IMR-90 (cell line): ENCODE measurements at regions not wholly inside any gene's neighbourhood (a gene's known extent, or its start where the extent isn't known, plus 50 kb on each side); places are given as distances from the start of the nearest gene placed in this dataset.

Experiments used
- ATAC-seq: fragments of 200-7000 bp; cut with Tn5 transposase; 2 replicates; pipeline ENCODE4 v1.9.1; 2020; ENCODE audit warnings: low read depth, mild to moderate bottlenecking, moderate library complexity
- BruUV-seq: library from RNA; stranded (reverse); fragments of 400-500 nt; replicated peaks from 2 replicates; lab custom pipeline; 2021; lab: Mats Ljungman, UMichigan
- CTCF ChIA-PET: fragments of 300-600 bp; formaldehyde crosslinking; extraction: SDS; loops from one replicate; lab custom pipeline; 2021; ENCODE audit warnings: antibody characterized with exemption; lab: Yijun Ruan, JAX
- POLR2A ChIA-PET: fragments of 300-600 bp; sonication (Branson Sonifier 250); formaldehyde crosslinking; loops from one replicate; lab custom pipeline; 2022; ENCODE audit warnings: antibody characterized with exemption; ENCODE audit not compliant: unreplicated experiment; lab: Charles Lee
- DNase-seq: peaks from one replicate; pipeline ENCODE4 v3.0.0; 2013
- H2AFZ ChIP-seq: replicated peaks from 2 replicates; pipeline ENCODE3; 2013; ENCODE audit warnings: low read length, mild to moderate bottlenecking; ENCODE audit not compliant: poor library complexity
- H2AK5ac ChIP-seq: 2 replicates; pipeline ENCODE4 v1.6.1; 2013; ENCODE audit warnings: low read depth, low read length, inconsistent platforms
- H2AK9ac ChIP-seq: replicated peaks from 2 replicates; pipeline ENCODE3; 2013; ENCODE audit warnings: mild to moderate bottlenecking, low read depth, low read length, moderate library complexity; ENCODE audit not compliant: poor library complexity
- H2BK120ac ChIP-seq: 2 replicates; pipeline ENCODE4 v1.6.1; 2013; ENCODE audit warnings: low read depth, low read length, inconsistent platforms
- H2BK15ac ChIP-seq: 3 replicates; pipeline ENCODE4 v1.6.1; 2013; ENCODE audit warnings: low read depth, low read length, inconsistent platforms
- H2BK20ac ChIP-seq: 2 replicates; pipeline ENCODE4 v1.6.1; 2013; ENCODE audit warnings: low read depth, mild to moderate bottlenecking, inconsistent platforms, low read length, moderate library complexity
- H2BK5ac ChIP-seq: 2 replicates; pipeline ENCODE4 v1.6.1; 2013; ENCODE audit warnings: mild to moderate bottlenecking, low read depth, low read length, inconsistent platforms; ENCODE audit not compliant: poor library complexity, severe bottlenecking
- H3K14ac ChIP-seq: replicated peaks from 2 replicates; pipeline ENCODE4 v1.6.1; 2013; ENCODE audit warnings: low read depth, low read length, inconsistent platforms
- H3K18ac ChIP-seq: 2 replicates; pipeline ENCODE4 v1.6.1; 2013; ENCODE audit warnings: low read depth, low read length, control low read depth
- H3K23ac ChIP-seq: 2 replicates; pipeline ENCODE4 v1.6.1; 2013; ENCODE audit warnings: low read depth, low read length, inconsistent platforms
- H3K27ac ChIP-seq: 2 replicates; pipeline ENCODE4 v1.5.1; 2013; ENCODE audit warnings: mild to moderate bottlenecking, control low read depth, low read length; ENCODE audit not compliant: insufficient read depth
- H3K27me3 ChIP-seq: 2 replicates; pipeline ENCODE4 v1.6.1; 2013; ENCODE audit warnings: low read length; ENCODE audit not compliant: control insufficient read depth, insufficient read depth
- H3K36me3 ChIP-seq: 2 replicates; pipeline ENCODE4 v1.6.1; 2013; ENCODE audit warnings: low read length, mixed read lengths; ENCODE audit not compliant: control insufficient read depth, insufficient read depth
- H3K4ac ChIP-seq: 2 replicates; pipeline ENCODE4 v1.6.1; 2013; ENCODE audit warnings: low read depth, low read length, inconsistent platforms
- H3K4me1 ChIP-seq: 2 replicates; pipeline ENCODE4 v1.6.1; 2013; ENCODE audit warnings: low read length, mixed read lengths; ENCODE audit not compliant: control insufficient read depth, insufficient read depth
- H3K4me2 ChIP-seq: 2 replicates; pipeline ENCODE4 v1.6.1; 2013; ENCODE audit warnings: low read depth, mild to moderate bottlenecking, control low read depth, low read length, moderate library complexity
- H3K4me3 ChIP-seq: 2 replicates; pipeline ENCODE4 v1.5.1; 2013; ENCODE audit warnings: low read depth, mild to moderate bottlenecking, control low read depth, low read length, moderate library complexity; ENCODE audit not compliant: insufficient read depth
- H3K56ac ChIP-seq: 2 replicates; pipeline ENCODE4 v1.6.1; 2013; ENCODE audit warnings: low read length, inconsistent platforms; ENCODE audit not compliant: insufficient read depth; ENCODE audit errors: extremely low read depth
- H3K79me1 ChIP-seq, 2 experiments: 2 replicates each; pipeline ENCODE4 v1.6.1; 2013; ENCODE audit warnings: low read length in 2 of 2, inconsistent platforms in 1 of 2, low read depth in 1 of 2
- H3K9ac ChIP-seq: 2 replicates; pipeline ENCODE4 v1.6.1; 2013; ENCODE audit warnings: low read depth, low read length, control low read depth
- H3K9me1 ChIP-seq: 2 replicates; pipeline ENCODE4 v1.6.1; 2013; ENCODE audit warnings: low read length, inconsistent platforms; ENCODE audit not compliant: insufficient read depth
- H3K9me3 ChIP-seq: 2 replicates; pipeline ENCODE4 v1.6.1; 2013; ENCODE audit warnings: low read length; ENCODE audit not compliant: control insufficient read depth, insufficient read depth
- H4K20me1 ChIP-seq: 2 replicates; pipeline ENCODE4 v1.6.1; 2013; ENCODE audit warnings: low read length, inconsistent platforms; ENCODE audit not compliant: insufficient read depth
- H4K5ac ChIP-seq: 2 replicates; pipeline ENCODE4 v1.6.1; 2013; ENCODE audit warnings: mild to moderate bottlenecking, low read depth, low read length, control low read depth
- H4K8ac ChIP-seq, 2 experiments: 2 replicates each; pipeline ENCODE4 v1.6.1; 2013; ENCODE audit warnings: low read depth in 2 of 2, low read length in 2 of 2, control low read depth in 1 of 2, inconsistent platforms in 1 of 2
- H4K91ac ChIP-seq: 2 replicates; pipeline ENCODE4 v1.6.1; 2013; ENCODE audit warnings: low read depth, low read length, inconsistent platforms; ENCODE audit not compliant: insufficient read depth
- ELK1 ChIP-seq: fragments of 150-350 bp; IDR thresholded peaks from 2 replicates; pipeline ENCODE4 v1.6.1; 2016; ENCODE audit warnings: low read depth, mild to moderate bottlenecking, low read length, moderate library complexity, borderline replicate concordance
- RCOR1 ChIP-seq: IDR thresholded peaks from 2 replicates; pipeline ENCODE4 v1.6.1; 2012; ENCODE audit warnings: mild to moderate bottlenecking, low read length, improper control_type of control experiment; ENCODE audit not compliant: insufficient replicate concordance
- WGBS, 2 experiments: methylation state at CpG; one replicate each; pipeline versions ENCODE4 v1.1.5 to v1.1.7; 2013; ENCODE audit warnings: missing lambda C conversion rate in 2 of 2; ENCODE audit not compliant: insufficient read length in 1 of 2; ENCODE audit errors: extremely low coverage in 2 of 2; 5-methylcytosine and 5-hydroxymethylcytosine counted together
- dilution Hi-C: fragments of 300-500 bp; cut with HindIII; formaldehyde crosslinking; loops from one replicate; pipeline ENCODE4 v1.14.3; 2018; ENCODE audit warnings: low sequenced_read_pairs; ENCODE audit not compliant: unreplicated experiment
- in situ Hi-C: fragments of 300-500 bp; cut with MboI; formaldehyde crosslinking; loops from 3 replicates; pipeline ENCODE4 v1.14.3; 2019; ENCODE audit warnings: low sequenced_read_pairs, inconsistent platforms, mixed read lengths
- intact Hi-C: fragments of 100-400 bp; cut with micrococcal nuclease; formaldehyde crosslinking; loops from 2 replicates; pipeline ENCODE4 v1.10.0; 2022

- Histone ChIP-seq H2AK9ac (no peak overlapping the region), H3K27me3 (no peaks in the 10 kb centered on the region), H2BK120ac (no peak overlapping the region), H2BK15ac (no peak overlapping the region), H3K9ac (no peak overlapping the region), H3K56ac (no peak overlapping the region), H2AK5ac (no peak overlapping the region), H3K4ac (no peak overlapping the region), H4K8ac (no peak overlapping the region), H3K18ac (no peak overlapping the region), H3K27ac (no peak overlapping the region), H3K23ac (no peak overlapping the region), H4K20me1 (peaks cover 28% of the 10 kb centered on the region; the same call in 1 of the 2 replicates), H3K4me3 (no peak overlapping the region), H3K4me1 (no peaks in the 10 kb centered on the region; the same call in 1 of the 2 replicates), H2AFZ (no peak overlapping the region), H2BK20ac (no peak overlapping the region), H3K79me1 (peaks cover 10 to 54% of the 10 kb centered on the region in 2 experiments; a peak in 3 of 4 replicates), H4K5ac (no peak overlapping the region), H2BK5ac (no peak overlapping the region), H4K91ac (no peak overlapping the region), H3K14ac (no peak overlapping the region), H3K9me1 (peaks cover 28% of the 10 kb centered on the region), H3K4me2 (no peak overlapping the region), H3K36me3 (peaks cover 12% of the 10 kb centered on the region), H3K9me3 (no peaks in the 10 kb centered on the region)
- TF ChIP-seq RCOR1 = no peak
- TF ChIP-seq ELK1 = no peak
- ChIA-PET POLR2A (no interaction called here), CTCF (no interaction called here)
- no peak for DNase-seq
- 100% methylated on average over 1 of the region's 7 CpGs; no CpG with 5 or more reads in 1 of the 2 experiments for WGBS, 2 experiments
- intact Hi-C loops (no loop called here), in situ Hi-C loops (no loop called here), dilution Hi-C loops (no loop called here)
- BruUV-seq = no TSS peak
- ATAC-seq = no peak
Measured at GRCh38 chr2:74048147-74048546, 63.4 kb downstream of the TET3 start.
